Fibroblast of the conjunctiva (primary cell): ENCODE measurements at regions not wholly inside any gene's neighbourhood (a gene's known extent, or its start where the extent isn't known, plus 50 kb on each side); places are given as distances from the start of the nearest gene placed in this dataset.
"Not testable (repeated sequence)": the region's sequence is repeated elsewhere in the genome, so short reads cannot be mapped to it uniquely, and the experiment has no call there.

ENCODE experiments used
- DNase-seq: peaks from one replicate; pipeline ENCODE4 v3.0.0-alpha.2; 2010; ENCODE audit warnings: low read depth

DNA sequence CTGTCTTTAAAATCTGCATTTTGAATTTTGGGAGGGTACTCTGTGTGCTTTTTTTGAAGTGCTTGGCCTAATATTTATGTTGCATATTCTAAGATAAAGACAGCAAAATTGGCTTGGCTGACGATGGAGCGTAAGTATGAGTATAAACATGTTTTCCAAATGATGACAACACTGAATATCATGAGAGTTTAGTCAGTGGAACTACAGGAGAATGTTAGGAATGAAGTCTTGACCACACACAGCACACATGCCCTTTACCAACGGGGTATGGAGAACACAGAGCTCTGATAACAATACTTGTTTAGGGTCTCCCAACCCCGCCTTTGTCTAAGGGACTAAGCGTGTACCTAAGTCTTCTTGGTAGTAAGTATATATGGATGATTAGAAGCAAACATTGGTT is 253.9 kb upstream of the FZD8 start:
- DNase-seq: no peak

DNA sequence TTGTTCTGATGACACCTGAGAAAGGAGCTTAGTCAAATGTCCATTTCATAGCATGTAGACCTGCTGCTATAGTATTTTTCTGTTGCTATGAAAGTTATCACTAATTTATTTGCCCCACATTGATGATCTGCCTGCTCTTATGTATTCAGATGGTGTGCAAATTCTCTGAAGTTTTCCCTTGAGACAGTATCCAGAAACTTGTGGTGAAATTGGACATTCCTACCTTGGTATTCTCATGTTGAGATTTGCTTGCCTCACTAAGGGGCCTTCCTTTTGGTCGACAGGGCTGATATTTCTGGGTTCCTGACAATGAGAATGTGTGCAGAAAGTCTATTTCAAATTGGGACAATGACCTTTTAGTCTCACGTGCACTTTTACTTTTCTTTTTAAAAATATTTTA is 253.2 kb upstream of the FZD8 start:
- no peak for DNase-seq

DNA sequence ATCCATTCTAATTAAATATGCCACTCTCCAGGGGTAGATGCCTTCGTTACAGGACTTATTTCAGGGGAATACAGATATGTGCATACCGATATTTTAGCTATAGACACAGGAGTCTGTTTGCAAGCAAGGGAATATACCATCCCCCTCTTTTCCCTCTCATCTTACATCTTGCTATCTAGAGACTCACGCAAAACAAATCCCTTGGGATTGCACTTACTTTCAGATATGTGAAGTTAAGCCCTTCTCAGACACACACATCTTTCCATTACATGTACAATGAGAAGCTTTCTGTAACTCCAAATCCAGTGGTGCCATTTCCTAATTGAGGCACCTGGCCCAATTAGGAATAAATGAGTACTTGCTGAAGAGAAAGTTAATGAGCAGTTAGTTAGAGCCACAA is 250.4 kb upstream of the FZD8 start:
- no peak for DNase-seq

DNA sequence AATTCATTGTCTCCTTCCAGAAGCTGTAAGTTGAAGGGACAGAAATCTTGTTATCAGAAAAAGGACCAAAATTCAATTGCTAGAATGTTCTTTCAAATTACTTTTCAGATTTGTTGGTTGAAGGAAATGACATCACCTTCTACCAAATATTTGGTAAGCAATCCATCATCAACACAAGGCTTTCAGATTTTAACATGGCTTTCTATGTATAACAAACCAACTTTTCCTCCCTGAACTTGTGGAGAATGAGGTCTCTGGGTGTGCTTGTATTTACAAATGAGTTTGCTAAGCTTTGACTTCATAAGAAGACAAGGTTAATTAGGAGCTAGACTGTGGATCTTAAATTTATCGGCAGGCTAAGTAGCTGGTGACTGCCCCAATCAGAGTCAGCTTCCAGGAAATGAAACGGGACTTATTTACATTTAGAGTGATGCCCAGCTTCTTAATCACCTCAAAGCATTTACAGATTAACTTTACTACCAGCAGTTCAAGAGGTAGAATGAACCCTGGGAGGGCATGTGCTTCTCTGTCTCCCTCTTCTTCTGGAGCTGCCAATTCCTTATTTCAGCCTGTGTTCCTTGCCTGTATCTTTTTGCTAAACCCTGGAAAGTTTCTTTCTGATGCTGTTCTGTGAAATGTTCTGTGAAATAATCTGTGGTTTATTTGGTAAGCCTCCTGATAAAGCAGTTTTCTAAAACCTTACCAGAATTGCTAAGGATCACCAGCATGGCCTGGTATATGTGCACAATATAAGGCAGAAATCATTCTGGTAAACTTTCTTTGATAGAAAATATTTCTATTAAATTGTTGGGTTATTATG is 248.8 kb upstream of the FZD8 start:
- no peak for DNase-seq

DNA sequence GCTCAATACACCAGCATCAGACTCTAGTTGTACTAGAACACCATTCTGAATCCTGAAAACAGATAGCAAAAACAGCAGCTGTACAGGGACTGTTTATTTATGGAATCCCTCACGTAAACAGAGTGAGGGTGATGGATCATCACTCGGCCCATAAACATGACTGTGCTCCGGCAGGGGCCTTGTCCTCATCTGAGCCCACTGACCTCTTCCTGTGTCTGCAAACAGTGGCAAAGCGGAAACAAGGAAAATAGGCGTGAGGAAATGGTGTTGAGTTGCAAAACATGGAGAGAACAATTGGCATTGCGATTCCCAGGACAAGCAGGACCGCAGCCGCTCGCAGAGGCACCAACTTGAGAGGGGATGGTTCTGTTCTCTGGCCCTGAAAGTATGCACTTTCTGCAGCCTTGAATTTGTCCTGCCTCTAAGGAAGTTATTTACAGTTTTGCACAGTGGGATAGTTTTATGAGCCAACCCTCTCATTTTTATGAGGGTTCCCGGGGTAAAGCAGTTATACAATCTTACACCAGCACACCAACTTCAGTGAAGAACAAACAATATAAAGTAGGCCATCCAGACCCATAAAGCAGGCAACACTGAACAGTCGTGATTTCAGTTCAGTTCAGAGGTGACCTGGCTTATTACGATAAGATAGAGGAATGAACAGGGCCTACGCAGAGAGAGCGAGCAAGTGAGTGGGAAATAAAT is 248.0 kb upstream of the FZD8 start:
- no peak for DNase-seq

DNA sequence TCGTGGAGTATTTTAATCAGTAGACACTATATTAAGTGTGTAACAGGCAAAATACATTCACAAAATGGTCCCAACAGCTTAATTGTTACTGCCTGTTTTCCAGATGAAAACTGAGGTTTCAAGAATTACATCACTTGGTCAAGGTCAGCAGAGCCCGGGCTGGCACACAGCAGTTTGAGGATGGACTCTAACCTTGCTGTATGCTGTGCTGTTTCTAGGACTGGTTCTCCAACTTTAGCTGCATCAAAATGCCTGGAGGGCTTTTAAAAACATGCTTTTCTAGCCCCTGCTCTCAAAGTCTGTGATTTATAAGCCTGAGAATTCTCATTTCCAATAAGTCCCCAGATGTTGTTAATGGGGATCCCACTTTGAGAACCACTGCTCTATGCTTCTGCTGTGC is 247.1 kb upstream of the FZD8 start:
- DNase-seq: no peak

DNA sequence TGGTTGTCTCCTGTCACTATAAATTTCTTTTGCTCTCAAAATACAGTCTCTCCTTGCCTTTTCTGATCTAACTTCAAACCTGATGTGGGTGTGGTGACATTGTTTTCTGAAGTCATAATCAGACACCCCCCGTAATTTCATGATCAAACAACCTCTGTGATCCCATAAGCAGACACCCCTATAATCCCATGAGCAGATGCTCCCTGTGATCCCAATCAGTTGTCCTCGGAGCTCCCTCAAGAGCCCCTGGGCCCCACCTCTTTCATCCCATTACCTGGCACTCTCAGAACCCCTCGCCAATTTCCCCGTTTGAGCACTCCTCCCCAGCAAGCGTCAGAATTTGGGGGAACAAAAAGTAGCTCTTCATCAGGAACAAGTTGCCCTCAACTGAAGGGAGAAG is 246.3 kb upstream of the FZD8 start:
- DNase-seq: no peak

DNA sequence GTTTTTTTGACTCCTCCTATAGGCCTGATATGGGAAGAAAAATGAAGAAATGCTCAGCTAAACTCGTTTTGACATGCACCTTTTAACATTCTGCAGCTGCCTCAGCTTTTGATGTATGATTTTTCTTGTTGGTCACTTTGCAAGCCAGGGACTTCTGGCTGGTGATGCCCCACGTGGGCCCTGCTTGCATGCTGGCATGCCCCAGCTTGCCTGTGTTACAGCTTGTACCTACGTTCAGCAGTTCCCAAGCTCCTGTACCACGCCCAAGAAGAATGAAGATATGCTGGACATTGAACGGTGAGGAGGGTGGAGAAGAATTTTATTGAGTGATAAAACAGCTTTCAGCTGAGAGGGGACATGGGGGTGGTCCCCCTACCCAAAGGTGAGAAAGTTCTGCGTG is 245.6 kb upstream of the FZD8 start:
- no peak for DNase-seq

DNA sequence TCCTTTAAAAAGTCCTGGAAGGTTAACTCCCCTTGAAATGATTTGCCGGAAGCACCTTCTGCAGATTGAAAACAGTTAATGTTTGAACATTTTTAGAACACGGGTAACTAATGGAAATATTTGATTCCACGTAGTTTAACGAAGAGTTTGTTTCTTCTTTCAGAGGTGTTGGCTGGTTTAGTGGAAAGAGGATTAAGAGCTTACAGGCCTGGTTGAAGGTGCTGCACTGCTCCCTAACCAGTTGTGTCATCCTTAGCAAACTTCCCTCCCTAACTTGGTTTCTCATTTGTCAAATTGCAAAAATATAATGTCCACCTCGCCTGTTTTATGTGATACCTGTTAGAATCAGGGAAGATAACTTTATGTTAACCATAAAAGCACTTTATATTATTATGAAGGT is 243.0 kb upstream of the FZD8 start:
- DNase-seq: no peak

DNA sequence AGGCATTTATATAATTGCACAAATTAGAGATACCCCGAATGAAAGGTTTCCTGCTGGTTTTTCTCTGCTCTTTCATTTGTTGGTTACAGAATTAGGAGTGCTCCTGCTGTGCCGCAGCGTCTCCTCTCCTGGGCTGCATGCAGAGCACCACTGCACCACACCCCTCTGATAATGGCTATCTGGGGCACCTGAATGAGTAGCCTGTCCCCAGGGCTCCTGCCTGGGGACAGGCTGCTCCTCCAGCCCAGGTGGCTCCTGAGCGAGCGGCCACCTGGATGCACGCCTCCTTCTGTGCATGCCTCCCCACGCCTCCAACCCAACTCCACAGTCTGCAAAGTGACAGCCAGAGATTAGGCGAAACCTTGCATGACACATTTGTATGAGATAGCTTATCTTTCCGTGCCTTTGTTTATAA is 242.6 kb upstream of the FZD8 start:
- DNase-seq: no peak

DNA sequence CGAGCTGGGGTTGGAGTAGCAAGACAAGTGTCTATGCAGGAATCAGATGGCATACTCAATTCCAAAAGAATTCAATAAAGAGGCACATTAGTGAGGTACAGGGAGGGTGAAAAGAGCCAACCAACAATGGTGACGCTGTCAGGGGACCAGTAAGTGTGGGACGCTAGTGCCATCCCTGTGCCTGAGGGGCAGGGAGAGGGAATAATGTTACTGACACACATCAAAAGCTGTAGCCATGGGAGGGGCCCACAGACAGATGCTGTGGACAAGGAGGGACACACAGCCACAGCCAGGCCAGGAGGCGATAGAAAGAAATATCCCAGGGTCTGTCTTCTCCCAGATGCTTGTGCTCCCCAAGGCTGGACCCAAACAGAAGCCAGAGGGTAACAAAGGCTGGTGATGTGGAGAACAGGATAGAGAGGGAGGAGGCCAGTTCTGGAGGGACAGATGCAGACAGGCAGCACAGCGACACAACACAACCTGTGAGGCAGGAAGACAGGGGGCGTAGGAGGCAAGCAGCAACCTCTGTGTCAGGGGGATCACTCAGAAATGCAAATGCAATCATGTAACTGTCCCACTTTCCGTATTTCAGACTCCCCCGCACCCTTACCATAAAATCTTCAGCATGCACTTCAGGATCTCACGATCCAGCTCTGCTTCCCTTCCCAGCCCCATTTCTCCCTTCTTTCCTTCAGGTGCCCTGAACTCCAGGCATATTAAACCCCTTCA is 240.5 kb upstream of the FZD8 start:
- no peak for DNase-seq

DNA sequence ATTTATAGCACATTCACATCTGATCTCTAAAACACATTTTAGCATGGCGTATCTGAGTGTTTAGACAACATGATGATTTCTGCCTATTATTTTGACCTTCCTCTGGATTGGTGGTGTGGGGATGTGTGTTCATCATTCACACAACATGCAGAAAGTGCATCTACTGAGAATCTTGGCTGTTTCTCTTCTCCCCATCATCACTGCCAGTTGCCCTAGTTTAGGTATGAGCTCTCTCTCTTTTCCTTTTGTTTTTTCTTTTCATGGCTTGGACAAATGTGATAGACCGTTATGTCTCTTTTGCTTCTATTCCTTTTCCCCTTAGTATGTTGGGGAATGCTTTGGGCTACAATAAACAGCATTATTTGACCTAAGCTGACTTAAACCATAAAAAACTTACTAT is 239.2 kb upstream of the FZD8 start:
- no peak for DNase-seq

DNA sequence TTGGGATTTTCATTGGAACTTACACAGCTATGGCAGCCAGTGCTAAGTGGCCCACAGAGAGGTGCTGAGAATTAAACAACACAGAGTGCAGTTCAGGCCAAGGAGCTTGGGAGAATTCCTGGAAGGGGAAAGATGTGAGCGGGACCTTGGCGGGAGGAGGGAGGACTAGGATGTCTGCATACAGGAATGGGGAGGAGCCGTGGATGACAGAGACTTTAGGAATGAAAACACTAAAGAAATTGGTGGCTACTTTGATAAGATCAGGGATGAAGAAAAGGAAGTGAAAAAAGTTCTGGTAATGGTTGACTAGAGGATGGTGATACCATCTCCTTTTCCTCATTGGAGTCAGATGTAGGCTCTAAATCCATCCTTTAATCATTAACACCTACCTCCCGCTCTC is 234.2 kb upstream of the FZD8 start:
- no peak for DNase-seq

DNA sequence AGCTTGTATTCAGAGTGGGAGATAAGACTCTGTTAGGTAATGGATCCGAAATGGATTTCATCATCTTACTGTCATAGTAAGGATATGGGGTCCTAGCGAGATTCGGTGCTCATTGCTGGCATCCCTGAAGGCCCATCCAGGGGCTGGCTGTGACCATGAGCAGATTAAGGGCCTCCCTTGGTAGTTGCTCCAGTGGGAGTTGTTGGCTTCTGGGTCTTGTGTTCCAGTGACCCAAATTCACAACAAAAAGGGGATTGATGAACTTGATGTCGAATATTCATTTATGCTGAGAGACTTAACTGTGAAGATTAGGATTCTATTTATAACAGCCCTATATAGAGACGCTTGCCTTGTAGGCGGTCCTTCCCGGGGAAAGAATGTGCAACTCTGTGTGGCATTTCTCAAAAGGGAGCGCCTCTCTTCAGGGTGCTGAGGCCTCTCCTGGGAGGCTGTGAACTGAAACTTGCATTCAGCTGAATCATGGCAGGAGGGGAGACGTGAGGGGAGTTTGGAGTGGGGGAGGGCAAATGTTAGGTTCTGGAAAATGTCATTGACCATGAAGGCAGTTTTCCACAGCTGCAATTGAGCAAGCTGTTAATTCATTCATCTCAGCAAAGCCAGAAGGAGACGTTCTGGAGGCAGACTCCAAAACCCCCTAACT is 233.1 kb upstream of the FZD8 start:
- DNase-seq: no peak

DNA sequence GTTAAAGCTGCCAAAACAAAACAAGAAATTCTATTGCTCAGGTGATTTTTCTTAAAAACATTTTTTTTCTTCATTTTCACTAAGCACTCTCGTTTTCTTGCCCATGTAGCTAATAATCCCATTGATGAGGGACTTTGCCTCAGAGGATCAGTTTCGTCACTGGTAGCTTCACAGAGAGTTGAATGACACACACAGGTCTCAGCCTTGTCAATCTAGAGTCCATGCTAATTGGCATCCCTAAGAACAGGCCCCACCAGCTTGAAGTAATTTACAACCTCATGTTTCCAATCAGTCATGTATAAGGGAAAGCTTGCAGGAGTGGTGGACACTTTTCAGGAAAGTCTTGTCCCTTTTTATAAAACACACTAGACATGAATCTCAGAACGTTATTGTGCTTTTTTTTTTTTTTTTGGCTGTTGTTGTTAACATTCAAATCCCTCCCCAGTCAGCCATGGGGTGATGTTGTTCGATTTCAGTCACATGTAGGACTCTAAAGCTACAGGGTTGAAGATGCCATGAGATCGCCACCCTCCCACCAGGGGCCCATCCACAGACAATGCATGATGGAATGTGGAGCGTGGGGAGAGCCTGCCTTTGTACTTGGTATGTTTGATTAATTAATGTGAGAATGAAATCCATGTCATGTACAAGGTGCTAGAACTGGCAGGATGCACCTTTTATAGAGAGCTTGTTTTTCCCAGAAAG is 232.4 kb upstream of the FZD8 start:
- DNase-seq: no peak

DNA sequence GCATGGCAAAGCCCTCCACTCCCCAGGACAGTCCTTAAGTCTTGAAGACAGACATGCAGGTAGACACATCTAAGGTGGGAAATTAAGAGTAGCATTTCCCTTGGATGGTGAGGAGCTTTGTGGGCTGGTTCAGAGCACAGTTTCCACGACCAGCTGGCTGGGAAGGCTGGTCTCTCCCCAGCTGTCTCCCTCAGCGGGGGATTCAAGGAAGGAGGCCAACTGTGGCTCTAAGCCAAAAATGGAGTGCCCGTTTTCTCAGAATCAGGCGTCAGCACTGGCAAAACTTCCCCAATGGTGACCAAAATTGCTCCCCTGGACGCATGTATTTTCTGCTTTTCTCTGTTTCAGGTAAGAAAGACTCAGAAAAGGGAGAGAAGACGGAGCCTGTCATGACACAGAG is 230.6 kb upstream of the FZD8 start:
- DNase-seq: no peak

DNA sequence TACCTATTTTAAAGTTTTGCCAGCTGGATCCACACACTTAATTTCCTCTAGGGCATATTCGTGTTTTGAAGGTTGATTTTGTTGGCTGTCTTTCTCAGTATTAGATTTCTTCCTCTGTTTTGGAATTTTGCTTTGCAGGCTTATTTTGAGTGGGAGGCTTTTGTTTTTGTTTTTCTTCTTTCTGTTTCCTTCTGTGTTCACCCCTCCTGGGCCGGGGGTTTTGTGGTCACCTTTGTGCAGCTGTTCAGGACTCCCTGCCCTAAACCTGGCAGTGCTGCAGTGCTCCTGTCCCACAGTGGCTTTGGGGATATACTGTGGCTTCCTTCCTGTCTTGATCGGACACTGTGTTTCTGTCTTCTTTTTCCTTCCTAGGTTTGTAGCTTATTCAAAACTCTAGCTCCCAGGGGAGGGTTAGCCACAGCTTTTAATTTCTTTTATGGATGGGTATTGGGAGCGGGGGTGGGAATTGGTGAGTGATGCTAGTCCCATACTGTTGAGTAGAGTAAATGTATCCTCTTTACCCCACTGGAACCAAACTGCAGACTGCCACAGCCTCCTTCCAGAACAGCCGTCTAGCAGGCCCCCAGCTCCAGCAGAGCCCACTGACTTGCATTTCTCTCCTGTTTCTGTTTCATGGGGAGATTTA is 228.7 kb upstream of the FZD8 start:
- DNase-seq: no peak

DNA sequence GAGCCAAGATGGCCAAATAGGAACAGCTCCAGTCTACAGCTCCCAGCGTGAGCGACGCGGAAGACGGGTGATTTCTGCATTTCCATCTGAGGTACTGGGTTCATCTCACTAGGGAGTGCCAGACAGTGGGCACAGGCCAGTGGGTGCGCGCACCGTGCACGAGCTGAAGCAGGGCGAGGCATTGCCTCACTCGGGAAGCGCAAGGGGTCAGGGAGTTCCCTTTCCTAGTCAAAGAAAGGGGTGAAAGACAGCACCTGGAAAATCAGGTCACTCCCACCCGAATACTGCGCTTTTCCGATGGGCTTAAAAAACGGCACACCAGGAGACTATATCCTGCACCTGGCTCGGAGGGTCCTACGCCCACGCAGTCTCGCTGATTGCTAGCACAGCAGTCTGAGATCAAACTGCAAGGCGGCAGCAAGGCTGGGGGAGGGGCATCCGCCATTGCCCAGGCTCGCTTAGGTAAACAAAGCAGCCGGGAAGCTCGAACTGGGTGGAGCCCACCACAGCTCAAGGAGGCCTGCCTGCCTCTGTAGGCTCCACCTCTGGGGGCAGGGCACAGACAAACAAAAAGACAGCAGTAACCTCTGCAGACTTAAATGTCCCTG is 216.7 kb upstream of the FZD8 start:
- DNase-seq: not testable (repeated sequence)

DNA sequence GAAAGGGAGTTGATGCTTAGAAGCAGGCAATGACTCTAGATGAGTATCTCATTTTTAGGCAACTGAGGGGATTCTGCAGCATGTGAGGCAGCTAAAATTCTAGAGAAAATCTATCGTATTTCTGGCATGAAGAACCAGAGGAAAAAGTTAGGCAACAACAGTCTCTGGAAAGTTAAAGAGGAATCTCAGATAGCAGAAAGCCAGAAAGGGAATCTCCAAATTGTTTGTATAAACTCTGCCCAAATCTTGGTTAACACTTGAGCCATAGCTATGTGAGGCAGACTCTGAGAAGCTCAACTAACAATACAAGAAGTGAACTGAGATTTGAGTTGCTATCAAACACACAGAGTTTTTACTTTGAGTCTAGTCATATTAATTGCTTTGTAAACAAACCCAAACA is 215.8 kb upstream of the FZD8 start:
- no peak for DNase-seq

DNA sequence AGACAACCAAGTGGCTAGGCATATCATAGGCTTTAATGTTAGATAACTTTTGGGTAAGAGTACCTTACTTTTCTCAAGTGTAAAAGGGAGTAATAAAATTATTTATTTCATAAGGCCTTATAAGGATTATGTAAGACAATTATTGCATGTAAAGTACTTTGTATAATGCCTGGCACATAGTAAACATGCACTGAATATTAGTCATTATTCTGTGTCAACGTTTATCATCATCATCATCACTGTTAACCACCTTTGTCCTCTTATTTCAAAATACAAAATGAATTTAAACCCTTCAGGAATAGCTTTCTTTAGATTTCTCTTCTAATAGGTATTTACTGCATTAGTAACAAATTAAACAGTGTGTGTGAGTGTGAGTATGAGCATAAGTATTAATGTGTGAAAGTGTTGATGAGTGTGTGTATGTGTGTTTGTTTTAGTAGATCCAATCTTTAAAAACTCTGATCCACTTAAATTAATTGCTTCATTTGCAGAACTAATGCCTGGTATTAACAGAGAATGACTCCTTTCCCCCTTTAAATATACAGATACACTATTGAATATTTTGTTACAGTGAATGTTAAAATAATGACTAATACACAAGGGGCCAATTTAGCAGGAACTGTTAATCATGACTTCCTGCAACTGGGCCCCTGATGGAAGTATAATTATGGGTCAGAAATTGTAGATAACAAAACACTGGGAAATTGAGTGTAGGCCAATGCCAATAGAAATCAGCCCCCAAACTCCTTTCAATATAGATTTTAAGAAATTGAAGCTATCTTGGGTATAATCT is 213.3 kb upstream of the FZD8 start:
- DNase-seq: no peak
